ENCODE measurements at regions not wholly inside any gene's neighbourhood (a gene's known extent, or its start where the extent isn't known, plus 50 kb on each side); places are given as distances from the start of the nearest gene placed in this dataset.
A peak's percentile ranks its signal among the peaks of the same experiment; 100 is the strongest.
"Not testable (repeated sequence)": the region's sequence is repeated elsewhere in the genome, so short reads cannot be mapped to it uniquely, and the experiment has no call there.

DNA sequence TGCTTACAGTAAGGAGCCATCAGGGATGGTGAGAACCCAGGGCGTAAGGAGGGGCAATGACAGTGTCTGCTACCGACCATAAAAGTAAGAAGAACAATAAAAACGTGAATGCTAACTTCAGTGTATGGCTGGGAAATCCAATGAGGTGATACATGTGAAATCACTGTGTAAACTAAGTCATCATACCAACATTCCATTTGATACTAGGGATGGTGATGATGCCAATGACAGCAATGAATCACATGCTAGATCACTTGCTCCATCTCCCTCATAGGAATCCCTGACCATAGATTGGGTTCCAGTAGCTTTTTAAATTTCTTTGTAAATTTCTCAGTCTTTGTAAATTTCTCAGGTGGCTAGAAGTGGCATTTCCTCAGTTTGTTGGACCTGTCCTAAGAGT is 146.3 kb downstream of the SMIM20 start:
- Mint-ChIP-seq H3K9me3 (no peaks in the 10 kb centered on the region), H3K4me3 (no peak overlapping the region), H3K4me1 (ENCODE audit: low read depth) (peaks cover 13% of the 10 kb centered on the region), H3K36me3 (ENCODE audit: insufficient read depth) (no peaks in the 10 kb centered on the region), H3K27me3 (ENCODE audit: low read depth) (no peaks in the 10 kb centered on the region)
- ATAC-seq: no peak
- DNase-seq: no peak

DNA sequence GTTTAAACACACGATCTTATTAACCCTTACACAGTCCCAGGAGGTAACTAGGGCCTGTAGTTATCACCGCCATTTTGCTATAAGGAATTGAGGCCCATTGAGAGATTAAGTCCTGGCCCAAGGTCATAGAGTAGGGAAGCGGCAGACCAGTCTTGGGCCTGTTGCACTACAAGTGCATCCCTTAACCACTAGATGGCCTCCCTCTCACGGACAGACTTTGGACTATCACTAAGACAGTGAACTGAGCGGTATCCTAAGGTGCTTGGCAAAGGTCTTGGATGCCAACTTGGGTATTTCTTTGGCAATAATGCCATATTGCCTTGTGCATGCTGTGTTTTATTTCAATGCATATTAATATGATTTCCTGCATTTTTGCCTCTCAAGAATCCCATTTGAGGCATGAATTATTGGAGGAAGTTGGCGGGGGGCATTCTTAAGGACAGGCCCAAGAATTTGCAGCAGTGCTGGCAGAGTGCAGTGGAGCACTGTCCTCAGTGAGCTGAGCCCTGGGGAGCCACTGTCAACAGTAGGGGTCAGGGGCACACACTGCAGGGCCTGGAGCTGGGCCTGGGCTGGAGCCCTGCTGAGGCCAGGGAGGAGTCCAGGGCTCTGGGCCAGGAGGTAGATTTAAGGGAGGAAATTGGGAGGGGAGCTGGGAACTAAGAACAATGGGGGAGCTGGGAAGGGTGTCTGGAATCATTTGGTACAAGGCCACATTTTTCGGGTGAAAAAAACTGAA is 147.4 kb downstream of the SMIM20 start:
- Mint-ChIP-seq H3K27me3 (ENCODE audit: low read depth) (no peaks in the 10 kb centered on the region), H3K4me3 (no peak overlapping the region), H3K9me3 (no peaks in the 10 kb centered on the region), H3K36me3 (ENCODE audit: insufficient read depth) (no peaks in the 10 kb centered on the region), H3K4me1 (ENCODE audit: low read depth) (peaks cover 13% of the 10 kb centered on the region)
- ATAC-seq (peak; percentile 15 to 47), DNase-seq (no peak)

DNA sequence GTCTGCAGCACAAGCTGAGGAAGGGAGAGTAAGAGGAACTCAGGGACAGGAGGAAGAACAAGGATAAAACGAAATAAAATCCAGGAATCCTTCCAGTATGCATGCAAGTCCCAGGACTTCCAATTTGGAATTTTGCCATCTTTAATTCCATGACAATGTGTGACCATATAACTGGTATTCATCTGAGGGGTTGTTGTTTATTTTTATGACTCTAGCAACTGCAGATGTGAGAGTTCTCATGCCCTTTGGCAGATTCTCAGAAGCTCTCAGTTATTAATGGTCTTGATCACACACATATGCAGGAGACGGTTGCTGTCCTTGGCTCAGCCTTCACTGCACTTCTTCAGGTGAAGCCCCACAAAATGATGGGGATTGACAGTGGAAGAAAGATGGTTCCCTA is 148.2 kb downstream of the SMIM20 start:
- no peak for ATAC-seq
- Mint-ChIP-seq H3K4me3 (no peak overlapping the region), H3K27me3 (ENCODE audit: low read depth) (no peaks in the 10 kb centered on the region), H3K36me3 (ENCODE audit: insufficient read depth) (no peaks in the 10 kb centered on the region), H3K4me1 (ENCODE audit: low read depth) (peaks cover 13% of the 10 kb centered on the region), H3K9me3 (no peaks in the 10 kb centered on the region)
- DNase-seq: no peak

DNA sequence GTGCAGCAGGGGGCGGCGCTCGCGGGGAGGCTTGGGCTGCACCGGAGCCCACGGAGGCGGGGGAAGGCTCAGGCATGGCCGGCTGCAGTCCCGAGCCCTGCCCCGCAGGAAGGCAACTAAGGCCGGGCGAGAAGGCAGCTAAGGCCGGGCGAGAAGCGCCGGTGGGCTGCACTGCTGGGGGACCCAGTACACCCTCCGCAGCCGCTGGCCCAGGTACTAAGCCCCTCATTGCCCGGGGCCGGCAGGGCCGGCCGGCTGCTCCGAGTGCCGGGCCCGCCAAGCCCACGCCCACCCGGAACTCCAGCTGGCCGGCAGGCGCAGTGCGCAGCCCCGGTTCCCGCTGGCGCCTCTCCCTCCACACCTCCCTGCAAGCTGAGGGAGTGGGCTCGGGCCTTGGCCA is 150.0 kb downstream of the SMIM20 start:
- H3K36me3 Mint-ChIP-seq (ENCODE audit: insufficient read depth); DNase-seq; H3K4me3 Mint-ChIP-seq; H3K4me1 Mint-ChIP-seq (ENCODE audit: low read depth); ATAC-seq; H3K27me3 Mint-ChIP-seq (ENCODE audit: low read depth); H3K9me3 Mint-ChIP-seq: not testable (repeated sequence)

DNA sequence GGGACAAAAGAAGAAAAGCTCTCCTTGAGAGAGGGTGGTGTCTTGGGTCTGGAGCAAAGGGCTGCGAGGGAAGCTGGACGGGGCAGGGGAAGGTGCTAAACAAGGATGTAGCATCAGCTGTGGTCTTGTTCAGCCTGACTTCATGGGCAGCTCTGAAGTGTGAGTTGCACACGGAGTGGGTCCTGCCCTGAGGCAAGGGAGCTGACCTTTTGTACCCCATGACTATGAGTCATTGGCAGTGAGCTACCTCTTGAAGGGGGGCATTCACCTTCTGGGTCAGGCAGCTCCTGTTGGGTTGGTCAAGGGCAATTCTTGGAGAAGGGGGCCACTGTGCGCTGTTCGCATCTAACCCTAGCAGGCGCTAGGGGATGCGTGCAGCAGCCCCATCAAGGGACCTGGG is 151.8 kb downstream of the SMIM20 start:
- Mint-ChIP-seq H3K4me3 (no peak overlapping the region), H3K36me3 (ENCODE audit: insufficient read depth) (no peaks in the 10 kb centered on the region), H3K4me1 (ENCODE audit: low read depth) (peaks cover 3% of the 10 kb centered on the region), H3K9me3 (no peaks in the 10 kb centered on the region), H3K27me3 (ENCODE audit: low read depth) (peaks cover 1% of the 10 kb centered on the region)
- no peak for DNase-seq
- ATAC-seq: no peak

DNA sequence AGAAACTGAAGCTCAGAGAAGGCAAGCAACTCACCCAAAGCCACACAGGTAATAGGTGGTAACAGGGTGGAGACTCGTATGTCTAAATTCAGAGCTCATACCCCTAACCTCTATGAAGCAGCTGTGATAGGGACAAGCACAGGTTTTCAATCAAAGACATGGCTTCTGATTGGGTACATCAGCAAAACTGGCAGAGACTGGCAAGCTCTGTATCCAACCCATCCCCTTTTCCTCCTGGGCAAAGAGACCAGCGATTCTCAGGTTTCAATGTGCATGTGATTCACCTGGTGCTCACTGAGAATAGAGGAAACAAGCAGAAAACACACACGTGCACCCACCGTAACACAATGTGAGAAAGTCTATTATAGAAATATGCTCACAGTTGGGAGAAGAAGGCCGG is 153.0 kb downstream of the SMIM20 start:
- ATAC-seq (no peak), DNase-seq (no peak)
- Mint-ChIP-seq H3K9me3 (no peaks in the 10 kb centered on the region), H3K4me3 (no peak overlapping the region), H3K27me3 (ENCODE audit: low read depth) (peaks cover 1% of the 10 kb centered on the region), H3K36me3 (ENCODE audit: insufficient read depth) (no peaks in the 10 kb centered on the region), H3K4me1 (ENCODE audit: low read depth) (peaks cover 9% of the 10 kb centered on the region)

DNA sequence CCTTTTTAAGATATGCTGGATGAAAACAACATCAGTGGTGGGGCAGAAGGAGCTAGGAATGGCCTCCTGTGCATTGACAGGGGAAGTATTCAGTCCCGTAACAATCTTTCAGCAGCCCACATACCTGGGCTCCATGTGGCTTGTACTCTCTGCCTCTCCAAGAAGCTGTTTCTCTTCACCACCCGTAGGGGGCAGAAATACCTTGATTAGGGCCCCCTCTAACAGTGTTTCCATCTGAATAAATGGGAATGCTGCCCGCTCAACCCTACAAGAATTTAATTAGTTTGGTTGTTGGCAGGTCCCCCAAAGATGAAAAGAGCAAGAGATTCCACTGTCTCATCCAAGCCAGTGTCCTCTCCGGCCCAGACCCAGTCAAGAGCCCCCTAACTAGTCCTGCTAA is 155.2 kb downstream of the SMIM20 start:
- ATAC-seq (no peak), DNase-seq (no peak)
- Mint-ChIP-seq H3K27me3 (ENCODE audit: low read depth) (peaks cover 1% of the 10 kb centered on the region), H3K9me3 (no peaks in the 10 kb centered on the region), H3K4me1 (ENCODE audit: low read depth) (peaks cover 25% of the 10 kb centered on the region), H3K36me3 (ENCODE audit: insufficient read depth) (no peaks in the 10 kb centered on the region), H3K4me3 (no peak overlapping the region)

DNA sequence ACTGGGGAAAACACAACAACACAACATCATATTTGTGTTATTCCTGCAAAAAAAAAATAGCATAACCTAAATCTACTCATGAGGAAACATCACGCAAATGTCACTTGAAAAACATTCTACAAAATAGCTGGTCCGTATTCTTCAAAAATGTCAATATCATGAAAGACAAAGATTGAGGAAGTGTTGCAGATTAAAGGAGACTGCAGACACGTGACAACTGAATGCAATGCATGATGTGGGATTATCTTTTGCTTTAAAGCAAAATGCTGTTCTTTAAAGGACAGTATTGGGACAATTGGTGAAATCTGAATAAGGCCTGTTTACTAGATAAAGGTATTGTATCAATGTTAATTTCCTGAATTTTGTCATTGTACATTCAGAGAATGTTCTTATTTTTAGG is 157.7 kb downstream of the SMIM20 start:
- ATAC-seq (no peak), DNase-seq (no peak)
- peaks cover 50% of the 10 kb centered on the region for H3K4me1 Mint-ChIP-seq (ENCODE audit: low read depth)
- H3K4me3 Mint-ChIP-seq: no peak overlapping the region
- H3K27me3 Mint-ChIP-seq (ENCODE audit: low read depth): peaks cover 1% of the 10 kb centered on the region
- peaks cover 4% of the 10 kb centered on the region for H3K36me3 Mint-ChIP-seq (ENCODE audit: insufficient read depth)
- H3K9me3 Mint-ChIP-seq: peaks cover 14% of the 10 kb centered on the region

DNA sequence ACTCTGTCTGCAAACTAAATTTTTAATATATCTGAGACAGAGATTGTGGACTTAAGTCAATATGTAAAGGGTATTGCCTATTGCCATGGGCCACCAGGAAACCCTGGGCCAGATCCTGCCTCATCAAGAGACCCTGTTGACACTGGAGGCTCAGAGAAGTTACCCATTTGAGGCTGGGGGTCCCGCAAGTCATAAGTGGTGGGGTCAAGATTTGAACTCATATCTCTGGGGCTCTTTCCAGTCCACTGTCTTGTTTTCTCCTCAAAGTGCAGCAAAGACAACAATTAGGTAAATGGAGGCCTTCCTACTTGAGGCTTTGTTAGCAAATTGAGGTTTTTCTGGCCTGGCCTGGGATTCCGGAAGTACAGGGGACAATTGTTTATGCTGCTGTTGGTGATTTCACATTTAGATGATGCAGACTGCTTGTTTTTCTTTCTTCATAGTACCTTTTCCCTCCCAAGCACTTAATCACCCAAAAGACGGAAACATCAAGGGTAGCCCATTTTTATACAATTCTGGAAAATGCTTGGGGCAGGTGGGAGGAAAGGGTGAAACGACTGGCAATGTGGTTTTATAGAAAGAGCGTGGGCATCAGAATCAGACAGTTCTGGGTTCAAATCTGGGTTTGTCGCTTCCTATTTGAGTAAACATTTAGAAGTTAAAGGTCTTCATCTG is 160.0 kb downstream of the SMIM20 start:
- no peaks in the 10 kb centered on the region for H3K27me3 Mint-ChIP-seq (ENCODE audit: low read depth)
- peak overlapping the region; percentile 48 for H3K4me3 Mint-ChIP-seq
- DNase-seq (no peak), ATAC-seq (peak; percentile 42 to 45)
- H3K4me1 Mint-ChIP-seq (ENCODE audit: low read depth): peaks cover 62% of the 10 kb centered on the region
- H3K36me3 Mint-ChIP-seq (ENCODE audit: insufficient read depth): peaks cover 5% of the 10 kb centered on the region
- peaks cover 17% of the 10 kb centered on the region for H3K9me3 Mint-ChIP-seq

DNA sequence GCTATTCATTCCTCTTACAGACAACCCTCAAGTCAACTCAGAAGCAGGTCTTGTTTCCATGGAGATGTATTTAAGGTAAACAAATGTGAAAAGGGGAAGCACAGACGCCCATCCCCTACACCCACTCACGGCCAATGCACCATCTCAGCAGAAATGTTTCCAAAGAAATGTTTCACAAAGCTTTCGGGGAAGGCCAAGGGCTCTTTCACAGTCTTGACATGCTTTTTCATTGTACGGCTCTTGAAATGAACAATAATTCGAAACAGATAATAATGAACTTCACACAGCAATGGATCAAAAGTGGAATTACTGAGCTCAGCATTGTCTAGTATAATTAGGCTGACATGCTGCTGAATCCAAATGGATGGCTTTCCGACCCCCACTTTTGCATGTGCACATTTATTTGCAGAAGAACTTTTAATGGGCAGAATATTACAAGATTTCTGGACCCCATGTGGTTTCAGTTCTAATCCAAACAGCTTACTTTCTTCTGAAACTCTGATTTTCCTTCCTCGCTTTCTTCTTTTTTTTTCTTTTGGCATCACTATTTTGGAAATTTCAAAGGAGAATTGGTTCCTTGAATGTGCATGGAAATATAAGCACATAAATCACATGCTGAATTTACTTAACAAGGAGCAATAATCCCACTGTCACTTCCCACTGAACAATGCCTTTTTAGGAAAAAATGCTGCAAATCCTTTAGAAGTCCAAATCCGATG is 160.9 kb downstream of the SMIM20 start:
- peaks cover 61% of the 10 kb centered on the region for H3K4me1 Mint-ChIP-seq (ENCODE audit: low read depth)
- H3K27me3 Mint-ChIP-seq (ENCODE audit: low read depth): no peaks in the 10 kb centered on the region
- peak overlapping the region; percentile 48 for H3K4me3 Mint-ChIP-seq
- peaks cover 17% of the 10 kb centered on the region for H3K9me3 Mint-ChIP-seq
- peak; percentile 44 to 49 for ATAC-seq
- peak; percentile 41 for DNase-seq
- peaks cover 5% of the 10 kb centered on the region for H3K36me3 Mint-ChIP-seq (ENCODE audit: insufficient read depth)

DNA sequence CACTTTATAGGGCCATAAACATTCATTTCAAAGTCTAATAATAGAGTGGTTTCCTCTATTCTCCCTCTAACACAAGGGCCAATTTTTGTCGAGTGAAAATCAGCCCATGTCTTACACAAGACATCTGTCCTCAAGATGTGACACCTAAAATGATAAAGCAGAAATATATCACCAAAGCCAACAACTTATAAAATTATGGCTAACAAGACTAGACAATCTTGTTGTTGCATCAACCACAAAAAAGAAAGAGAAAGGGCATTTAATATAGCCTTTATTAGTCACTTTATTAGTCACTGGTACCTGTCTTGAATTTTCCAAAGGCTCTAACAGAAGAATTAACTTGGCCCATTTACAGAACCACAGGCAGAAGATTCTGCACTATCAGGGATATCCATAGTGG is 161.6 kb downstream of the SMIM20 start:
- H3K4me3 Mint-ChIP-seq: peak overlapping the region; percentile 48
- peaks cover 17% of the 10 kb centered on the region for H3K9me3 Mint-ChIP-seq
- peaks cover 5% of the 10 kb centered on the region for H3K36me3 Mint-ChIP-seq (ENCODE audit: insufficient read depth)
- no peak for DNase-seq
- ATAC-seq: peak; percentile 25 to 28
- H3K27me3 Mint-ChIP-seq (ENCODE audit: low read depth): no peaks in the 10 kb centered on the region
- H3K4me1 Mint-ChIP-seq (ENCODE audit: low read depth): peaks cover 67% of the 10 kb centered on the region

DNA sequence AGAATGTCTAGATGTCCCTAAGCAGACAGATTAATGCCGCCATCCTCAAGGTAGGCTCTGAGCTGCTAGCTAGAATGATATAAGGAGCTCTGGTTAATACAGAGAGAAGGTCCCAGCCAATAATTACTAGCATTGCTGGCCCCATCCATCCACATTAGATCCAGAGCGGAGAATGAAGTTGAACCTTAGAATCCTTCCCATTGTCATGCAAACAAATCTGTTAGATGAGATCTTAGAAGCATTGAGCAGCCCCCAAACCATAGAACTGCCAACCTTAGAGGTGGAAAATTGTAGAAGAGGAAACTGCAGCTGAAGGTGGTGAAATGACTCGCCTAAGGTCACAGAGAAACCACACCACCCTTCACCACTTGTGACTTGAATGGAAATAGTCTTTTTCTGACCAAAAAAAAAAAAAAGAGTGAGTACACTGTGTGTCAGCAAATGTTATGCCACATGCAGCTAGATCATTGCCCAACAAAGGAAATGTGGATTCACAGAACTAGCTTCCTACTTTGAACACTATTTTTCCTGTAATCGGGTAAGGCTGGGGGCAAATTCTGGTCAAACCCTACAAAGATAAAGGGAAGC is 162.1 kb downstream of the SMIM20 start:
- DNase-seq (no peak), ATAC-seq (peak; percentile 74 to 77)
- Mint-ChIP-seq H3K4me1 (ENCODE audit: low read depth) (peaks cover 70% of the 10 kb centered on the region), H3K27me3 (ENCODE audit: low read depth) (no peaks in the 10 kb centered on the region), H3K36me3 (ENCODE audit: insufficient read depth) (peaks cover 5% of the 10 kb centered on the region), H3K4me3 (peak overlapping the region; percentile 48), H3K9me3 (peaks cover 20% of the 10 kb centered on the region)

DNA sequence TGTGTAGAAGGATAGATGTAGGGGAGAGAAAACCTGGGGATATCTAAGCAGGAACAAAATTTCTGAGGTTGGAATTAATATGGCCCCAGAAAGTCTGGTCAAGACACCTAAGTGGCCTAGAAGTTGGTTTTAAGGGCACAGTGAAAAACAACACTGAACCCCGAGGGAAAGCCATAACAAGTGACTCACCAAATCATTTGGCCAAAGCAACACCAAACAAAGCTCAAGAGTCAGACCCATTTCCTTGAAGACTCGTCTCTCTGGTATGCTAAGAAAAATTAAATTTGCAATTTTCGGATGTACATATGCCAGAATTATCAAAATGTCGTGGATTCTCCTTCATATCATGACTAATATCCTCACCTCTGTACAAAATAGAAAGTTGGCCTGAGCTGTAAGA is 162.9 kb downstream of the SMIM20 start:
- H3K27me3 Mint-ChIP-seq (ENCODE audit: low read depth): no peaks in the 10 kb centered on the region
- ATAC-seq: no peak
- H3K9me3 Mint-ChIP-seq: peaks cover 23% of the 10 kb centered on the region
- H3K4me3 Mint-ChIP-seq: no peak overlapping the region
- H3K4me1 Mint-ChIP-seq (ENCODE audit: low read depth): peaks cover 74% of the 10 kb centered on the region
- peaks cover 5% of the 10 kb centered on the region for H3K36me3 Mint-ChIP-seq (ENCODE audit: insufficient read depth)
- DNase-seq: no peak

DNA sequence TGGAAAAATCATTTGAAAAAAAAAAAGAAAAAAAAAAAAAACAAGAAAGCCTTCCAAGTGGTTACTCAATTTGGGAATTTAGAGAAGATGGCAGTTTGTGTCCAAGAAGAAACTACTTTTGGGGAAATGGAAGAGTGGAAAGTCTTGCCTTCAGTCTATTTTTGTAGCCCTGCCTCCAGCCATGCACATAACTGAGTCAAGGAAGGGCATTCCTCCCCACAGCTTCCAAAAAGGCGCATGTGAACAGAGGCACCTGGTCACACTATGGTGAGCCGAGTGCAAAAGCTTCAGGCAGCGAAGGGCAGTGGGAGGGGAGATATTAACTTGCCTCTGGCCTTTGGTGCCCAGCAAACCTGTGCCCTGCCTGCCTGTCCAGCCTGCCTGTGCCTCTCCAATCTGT is 163.7 kb downstream of the SMIM20 start:
- Mint-ChIP-seq H3K36me3 (ENCODE audit: insufficient read depth) (peaks cover 5% of the 10 kb centered on the region), H3K4me3 (no peak overlapping the region), H3K4me1 (ENCODE audit: low read depth) (peaks cover 78% of the 10 kb centered on the region), H3K27me3 (ENCODE audit: low read depth) (no peaks in the 10 kb centered on the region), H3K9me3 (peaks cover 23% of the 10 kb centered on the region)
- DNase-seq (no peak), ATAC-seq (no peak)
